K562 (cell line): ENCODE measurements at regions not wholly inside any gene's neighbourhood (a gene's known extent, or its start where the extent isn't known, plus 50 kb on each side); places are given as distances from the start of the nearest gene placed in this dataset.

Experiments used
- ATAC-seq: fragments of 200-7000 bp; cut with Tn5 transposase; 3 replicates; pipeline ENCODE4 v1.9.1; 2020; ENCODE audit warnings: moderate library complexity
- BruUV-seq: library from RNA; stranded (reverse); fragments of 400-500 nt; replicated peaks from 2 replicates; lab custom pipeline; 2021; lab: Mats Ljungman, UMichigan
- CTCF ChIA-PET: fragments of 300-600 bp; formaldehyde crosslinking; extraction: SDS; loops from one replicate; lab custom pipeline; 2021; ENCODE audit warnings: low intra/inter-chr PET ratio; lab: Yijun Ruan, JAX
- POLR2A ChIA-PET: fragments of 300-600, 350-650 bp; sonication (Branson Sonifier 250); formaldehyde crosslinking; extraction: SDS; loops from one replicate; lab custom pipeline; 2021; ENCODE audit warnings: antibody characterized with exemption, inconsistent platforms; lab: Yijun Ruan, JAX
- DNase-seq, 4 experiments: peaks; one replicate each; pipeline versions ENCODE4 v3.0.0 to v3.0.0-alpha.2; 2011 to 2018; ENCODE audit warnings: low spot score in 3 of 4, mixed read lengths in 3 of 4; ENCODE audit errors: extremely low read depth in 1 of 4
- FAIRE-seq: peaks from 2 replicates; lab custom pipeline; 2011; peaks lifted over from hg19 to GRCh38; lab: Jason Lieb, UNC
- H2AFZ ChIP-seq: 2 replicates; pipeline ENCODE4 v1.6.0; 2011; ENCODE audit warnings: low read depth, low read length, control low read depth, inconsistent platforms
- H3K27ac ChIP-seq: fragments of 200-600 bp; 3 replicates; pipeline ENCODE4 v1.8.0; 2011; ENCODE audit warnings: low read depth, mild to moderate bottlenecking, control low read depth, inconsistent platforms, low read length, moderate library complexity, mixed read lengths; ENCODE audit errors: extremely low read depth
- H3K27me3 ChIP-seq, 2 experiments: fragments of 300-600 bp in 1 of 2; 2 replicates in 1 of 2; 3 replicates in 1 of 2; pipeline versions ENCODE4 v1.6.0 to v1.8.0; 2011; ENCODE audit warnings: inconsistent platforms in 2 of 2, low read length in 2 of 2, mild to moderate bottlenecking in 1 of 2, mixed read lengths in 1 of 2, moderate library complexity in 1 of 2; ENCODE audit not compliant: control insufficient read depth in 2 of 2, insufficient read depth in 2 of 2
- H3K36me3 ChIP-seq: fragments of 300-600 bp; 3 replicates; pipeline ENCODE4 v1.8.0; 2011; ENCODE audit warnings: mild to moderate bottlenecking, low read length, inconsistent platforms; ENCODE audit not compliant: control insufficient read depth, insufficient read depth
- H3K4me1 ChIP-seq, 2 experiments: fragments of 200-600 bp in 1 of 2; replicated peaks in 1 of 2; 2 replicates in 1 of 2; 3 replicates in 1 of 2; pipeline versions ENCODE4 v1.5.1 to v1.8.0; 2011; ENCODE audit warnings: inconsistent platforms in 2 of 2, low read length in 2 of 2, mild to moderate bottlenecking in 1 of 2, mixed read lengths in 1 of 2, moderate library complexity in 1 of 2; ENCODE audit not compliant: control insufficient read depth in 2 of 2, insufficient read depth in 2 of 2
- H3K4me2 ChIP-seq: 2 replicates; pipeline ENCODE4 v1.6.1; 2011; ENCODE audit warnings: low read length, control low read depth, inconsistent platforms, mixed read lengths; ENCODE audit not compliant: insufficient read depth
- H3K4me3 ChIP-seq: fragments of 200-600 bp; sonication (generic), shearing (Covaris generic); 2 replicates; pipeline ENCODE4 v1.5.1; 2016; ENCODE audit warnings: control low read depth, inconsistent platforms
- H3K79me2 ChIP-seq: fragments of 200-600 bp; 3 replicates; pipeline ENCODE4 v1.8.0; 2011; ENCODE audit warnings: low read length, inconsistent platforms; ENCODE audit not compliant: control insufficient read depth, insufficient read depth
- H3K9ac ChIP-seq, 2 experiments: 2 replicates each; pipeline versions ENCODE4 v1.6.0 to v1.6.1; 2011; ENCODE audit warnings: low read depth in 2 of 2, low read length in 2 of 2, control low read depth in 1 of 2, inconsistent platforms in 1 of 2, mild to moderate bottlenecking in 1 of 2, mixed read lengths in 1 of 2; ENCODE audit not compliant: insufficient read depth in 1 of 2
- H3K9me1 ChIP-seq: one replicate; pipeline ENCODE4 v1.6.0; 2011; ENCODE audit warnings: inconsistent platforms, mild to moderate bottlenecking, low read length, moderate library complexity; ENCODE audit not compliant: control insufficient read depth, insufficient read depth
- H3K9me3 ChIP-seq: replicated peaks from 2 replicates; pipeline ENCODE4 v1.5.1; 2011; ENCODE audit warnings: low read depth, low read length, inconsistent platforms; ENCODE audit not compliant: control insufficient read depth, insufficient read depth
- H4K20me1 ChIP-seq: replicated peaks from 2 replicates; pipeline ENCODE4 v1.6.1; 2011; ENCODE audit warnings: low read length, inconsistent platforms, mixed read lengths; ENCODE audit not compliant: control insufficient read depth, insufficient read depth
- BCOR ChIP-seq: fragments of 450-650 bp; IDR thresholded peaks from 2 replicates; pipeline ENCODE4 v1.6.1; 2016
- CAMTA2 ChIP-seq: fragments of 250-450 bp; sonication (Bioruptor Pico); conservative IDR thresholded peaks from 2 replicates; pipeline ENCODE4 v1.5.1; 2022
- ELK3 ChIP-seq: fragments of 450-650 bp; formaldehyde crosslinking; IDR thresholded peaks from 2 replicates; pipeline ENCODE4 v1.4.0; 2020; ENCODE audit warnings: mild to moderate bottlenecking
- KAT2B ChIP-seq: IDR thresholded peaks from one replicate; pipeline ENCODE4 v1.6.1; 2012; ENCODE audit warnings: low read depth, mild to moderate bottlenecking, control low read depth, inconsistent platforms, low read length, moderate library complexity
- LCOR ChIP-seq: sonication (generic); formaldehyde crosslinking; IDR thresholded peaks from 2 replicates; pipeline ENCODE4 v1.8.0; 2022; ENCODE audit warnings: mild to moderate bottlenecking, missing genetic modification reagents
- NFATC3 ChIP-seq: fragments of 450-650 bp; IDR thresholded peaks from 2 replicates; pipeline ENCODE4 v1.6.1; 2017; ENCODE audit warnings: mild to moderate bottlenecking
- POLR3A ChIP-seq: IDR thresholded peaks from 2 replicates; pipeline ENCODE4 v1.6.1; 2011; ENCODE audit warnings: borderline replicate concordance, mild to moderate bottlenecking, moderate library complexity; ENCODE audit not compliant: insufficient read length, insufficient read depth; ENCODE audit errors: extremely low read depth
- TSC22D4 ChIP-seq: fragments of 450-650 bp; IDR thresholded peaks from 2 replicates; pipeline ENCODE4 v1.6.1; 2016; ENCODE audit warnings: missing genetic modification characterization, missing biosample characterization, control low read depth
- WGBS: fragments of 100-300 bp; shearing (Covaris generic); methylation state at CpG from one replicate; pipeline ENCODE4 v1.1.6; 2016; ENCODE audit warnings: low coverage, mixed read lengths; ENCODE audit not compliant: insufficient coverage; ENCODE audit errors: missing lambda C conversion rate; 5-methylcytosine and 5-hydroxymethylcytosine counted together
- in situ Hi-C: fragments of 300-500 bp; cut with MboI; formaldehyde crosslinking; loops from 4 replicates; pipeline ENCODE4 v1.15.0; 2018; ENCODE audit warnings: inconsistent platforms, mixed read lengths
- intact Hi-C: fragments of 100-400 bp; cut with micrococcal nuclease; formaldehyde crosslinking; loops from 2 replicates; pipeline ENCODE4 v1.14.2; 2022
- TF ChIP-seq, protein P1 (sequence below): fragments of 450-650 bp; IDR thresholded peaks from 2 replicates; pipeline ENCODE4 v1.6.1; 2016; ENCODE audit warnings: mild to moderate bottlenecking, moderate library complexity

- ChIA-PET CTCF (no interaction called here), POLR2A (no interaction called here)
- no TSS peak for BruUV-seq
- Histone ChIP-seq H3K4me3 (no peak overlapping the region), H3K9ac (no peak overlapping the region), H4K20me1 (no peaks in the 10 kb centered on the region), H3K79me2 (no peaks in the 10 kb centered on the region), H3K27me3 (no peaks in the 10 kb centered on the region), H3K9me1 (no peaks in the 10 kb centered on the region), H3K27ac (no peak overlapping the region), H3K36me3 (no peaks in the 10 kb centered on the region), H3K4me2 (no peak overlapping the region), H3K4me1 (no peaks in the 10 kb centered on the region), H3K9me3 (no peaks in the 10 kb centered on the region; the same call in 1 of the 2 replicates), H2AFZ (no peak overlapping the region)
- intact Hi-C loops, result no loop called here
- in situ Hi-C loops, result no loop called here
- no peak for ATAC-seq
- DNase-seq, result no peak
- FAIRE-seq, result no peak
- WGBS, result 8% methylated on average over 3 of the region's 3 CpGs
- TF ChIP-seq POLR3A (no peak), ELK3 (CRISPR knock-in tag) (no peak), NFATC3 (no peak), TSC22D4 (tag) (no peak), KAT2B (no peak), LCOR (CRISPR knock-in tag) (no peak), CAMTA2 (no peak), BCOR (no peak)
- TF ChIP-seq, protein P1, sequence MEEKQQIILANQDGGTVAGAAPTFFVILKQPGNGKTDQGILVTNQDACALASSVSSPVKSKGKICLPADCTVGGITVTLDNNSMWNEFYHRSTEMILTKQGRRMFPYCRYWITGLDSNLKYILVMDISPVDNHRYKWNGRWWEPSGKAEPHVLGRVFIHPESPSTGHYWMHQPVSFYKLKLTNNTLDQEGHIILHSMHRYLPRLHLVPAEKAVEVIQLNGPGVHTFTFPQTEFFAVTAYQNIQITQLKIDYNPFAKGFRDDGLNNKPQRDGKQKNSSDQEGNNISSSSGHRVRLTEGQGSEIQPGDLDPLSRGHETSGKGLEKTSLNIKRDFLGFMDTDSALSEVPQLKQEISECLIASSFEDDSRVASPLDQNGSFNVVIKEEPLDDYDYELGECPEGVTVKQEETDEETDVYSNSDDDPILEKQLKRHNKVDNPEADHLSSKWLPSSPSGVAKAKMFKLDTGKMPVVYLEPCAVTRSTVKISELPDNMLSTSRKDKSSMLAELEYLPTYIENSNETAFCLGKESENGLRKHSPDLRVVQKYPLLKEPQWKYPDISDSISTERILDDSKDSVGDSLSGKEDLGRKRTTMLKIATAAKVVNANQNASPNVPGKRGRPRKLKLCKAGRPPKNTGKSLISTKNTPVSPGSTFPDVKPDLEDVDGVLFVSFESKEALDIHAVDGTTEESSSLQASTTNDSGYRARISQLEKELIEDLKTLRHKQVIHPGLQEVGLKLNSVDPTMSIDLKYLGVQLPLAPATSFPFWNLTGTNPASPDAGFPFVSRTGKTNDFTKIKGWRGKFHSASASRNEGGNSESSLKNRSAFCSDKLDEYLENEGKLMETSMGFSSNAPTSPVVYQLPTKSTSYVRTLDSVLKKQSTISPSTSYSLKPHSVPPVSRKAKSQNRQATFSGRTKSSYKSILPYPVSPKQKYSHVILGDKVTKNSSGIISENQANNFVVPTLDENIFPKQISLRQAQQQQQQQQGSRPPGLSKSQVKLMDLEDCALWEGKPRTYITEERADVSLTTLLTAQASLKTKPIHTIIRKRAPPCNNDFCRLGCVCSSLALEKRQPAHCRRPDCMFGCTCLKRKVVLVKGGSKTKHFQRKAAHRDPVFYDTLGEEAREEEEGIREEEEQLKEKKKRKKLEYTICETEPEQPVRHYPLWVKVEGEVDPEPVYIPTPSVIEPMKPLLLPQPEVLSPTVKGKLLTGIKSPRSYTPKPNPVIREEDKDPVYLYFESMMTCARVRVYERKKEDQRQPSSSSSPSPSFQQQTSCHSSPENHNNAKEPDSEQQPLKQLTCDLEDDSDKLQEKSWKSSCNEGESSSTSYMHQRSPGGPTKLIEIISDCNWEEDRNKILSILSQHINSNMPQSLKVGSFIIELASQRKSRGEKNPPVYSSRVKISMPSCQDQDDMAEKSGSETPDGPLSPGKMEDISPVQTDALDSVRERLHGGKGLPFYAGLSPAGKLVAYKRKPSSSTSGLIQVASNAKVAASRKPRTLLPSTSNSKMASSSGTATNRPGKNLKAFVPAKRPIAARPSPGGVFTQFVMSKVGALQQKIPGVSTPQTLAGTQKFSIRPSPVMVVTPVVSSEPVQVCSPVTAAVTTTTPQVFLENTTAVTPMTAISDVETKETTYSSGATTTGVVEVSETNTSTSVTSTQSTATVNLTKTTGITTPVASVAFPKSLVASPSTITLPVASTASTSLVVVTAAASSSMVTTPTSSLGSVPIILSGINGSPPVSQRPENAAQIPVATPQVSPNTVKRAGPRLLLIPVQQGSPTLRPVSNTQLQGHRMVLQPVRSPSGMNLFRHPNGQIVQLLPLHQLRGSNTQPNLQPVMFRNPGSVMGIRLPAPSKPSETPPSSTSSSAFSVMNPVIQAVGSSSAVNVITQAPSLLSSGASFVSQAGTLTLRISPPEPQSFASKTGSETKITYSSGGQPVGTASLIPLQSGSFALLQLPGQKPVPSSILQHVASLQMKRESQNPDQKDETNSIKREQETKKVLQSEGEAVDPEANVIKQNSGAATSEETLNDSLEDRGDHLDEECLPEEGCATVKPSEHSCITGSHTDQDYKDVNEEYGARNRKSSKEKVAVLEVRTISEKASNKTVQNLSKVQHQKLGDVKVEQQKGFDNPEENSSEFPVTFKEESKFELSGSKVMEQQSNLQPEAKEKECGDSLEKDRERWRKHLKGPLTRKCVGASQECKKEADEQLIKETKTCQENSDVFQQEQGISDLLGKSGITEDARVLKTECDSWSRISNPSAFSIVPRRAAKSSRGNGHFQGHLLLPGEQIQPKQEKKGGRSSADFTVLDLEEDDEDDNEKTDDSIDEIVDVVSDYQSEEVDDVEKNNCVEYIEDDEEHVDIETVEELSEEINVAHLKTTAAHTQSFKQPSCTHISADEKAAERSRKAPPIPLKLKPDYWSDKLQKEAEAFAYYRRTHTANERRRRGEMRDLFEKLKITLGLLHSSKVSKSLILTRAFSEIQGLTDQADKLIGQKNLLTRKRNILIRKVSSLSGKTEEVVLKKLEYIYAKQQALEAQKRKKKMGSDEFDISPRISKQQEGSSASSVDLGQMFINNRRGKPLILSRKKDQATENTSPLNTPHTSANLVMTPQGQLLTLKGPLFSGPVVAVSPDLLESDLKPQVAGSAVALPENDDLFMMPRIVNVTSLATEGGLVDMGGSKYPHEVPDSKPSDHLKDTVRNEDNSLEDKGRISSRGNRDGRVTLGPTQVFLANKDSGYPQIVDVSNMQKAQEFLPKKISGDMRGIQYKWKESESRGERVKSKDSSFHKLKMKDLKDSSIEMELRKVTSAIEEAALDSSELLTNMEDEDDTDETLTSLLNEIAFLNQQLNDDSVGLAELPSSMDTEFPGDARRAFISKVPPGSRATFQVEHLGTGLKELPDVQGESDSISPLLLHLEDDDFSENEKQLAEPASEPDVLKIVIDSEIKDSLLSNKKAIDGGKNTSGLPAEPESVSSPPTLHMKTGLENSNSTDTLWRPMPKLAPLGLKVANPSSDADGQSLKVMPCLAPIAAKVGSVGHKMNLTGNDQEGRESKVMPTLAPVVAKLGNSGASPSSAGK, result no peak
Measured at GRCh38 chr5:107306594-107306993, 364.1 kb downstream of the EFNA5 start.
